Prostate gland (tissue), 2 donors: ENCODE measurements at regions not wholly inside any gene's neighbourhood (a gene's known extent, or its start where the extent isn't known, plus 50 kb on each side); places are given as distances from the start of the nearest gene placed in this dataset.

Experiments
- DNase-seq: peaks from one replicate; pipeline ENCODE4 v3.0.0-alpha.2; 2019; ENCODE audit warnings: low spot score
- H3K27ac ChIP-seq, 2 donors: fragments of 200-600 bp; sonication (generic); 2 replicates each; pipeline ENCODE4 v1.5.1; 2017 to 2019
- H3K27me3 ChIP-seq: fragments of 200-600 bp; sonication (generic); replicated peaks from 2 replicates; pipeline ENCODE4 v1.5.1; 2019; ENCODE audit not compliant: insufficient read depth
- H3K36me3 ChIP-seq, 2 donors: fragments of 200-600 bp; sonication (generic); 1 replicate in 1 of 2; 2 replicates in 1 of 2; pipeline versions ENCODE4 v1.5.1 to v1.8.1; 2017 to 2019
- H3K4me1 ChIP-seq: fragments of 200-600 bp; sonication (generic); replicated peaks from 2 replicates; pipeline ENCODE4 v1.5.1; 2019
- H3K4me3 ChIP-seq, 2 donors: fragments of 200-600 bp; sonication (generic); 2 replicates each; pipeline ENCODE4 v1.5.1; 2017 to 2019
- H3K9me3 ChIP-seq: fragments of 200-600 bp; sonication (generic); 2 replicates; pipeline ENCODE4 v1.5.1; 2017
- POLR2A ChIP-seq: fragments of 450-650 bp; IDR thresholded peaks from one replicate; pipeline ENCODE4 v1.6.1; 2016; ENCODE audit warnings: antibody characterized with exemption, mild to moderate bottlenecking
- POLR2AphosphoS5 ChIP-seq: sonication (generic); formaldehyde crosslinking; IDR thresholded peaks from one replicate; pipeline ENCODE4 v1.6.1; 2017; ENCODE audit warnings: antibody characterized with exemption
- WGBS: methylation state at CpG from one replicate; pipeline ENCODE4 v1.1.5; 2018; 5-methylcytosine and 5-hydroxymethylcytosine counted together
- intact Hi-C: fragments of 100-400 bp; cut with DNase I; formaldehyde crosslinking; loops from one replicate; pipeline ENCODE4 v1.14.2; 2022
- TF ChIP-seq, protein P1 (sequence below), 4 experiments: fragments of 200-600 bp in 2 of 4; fragments of 450-650 bp in 2 of 4; sonication (generic) in 2 of 4; IDR thresholded peaks; 1 replicate in 3 of 4; 2 replicates in 1 of 4; pipeline ENCODE4 v1.5.1; 2016 to 2019; ENCODE audit warnings: antibody characterized with exemption in 4 of 4, mild to moderate bottlenecking in 2 of 4, moderate library complexity in 2 of 4

DNA sequence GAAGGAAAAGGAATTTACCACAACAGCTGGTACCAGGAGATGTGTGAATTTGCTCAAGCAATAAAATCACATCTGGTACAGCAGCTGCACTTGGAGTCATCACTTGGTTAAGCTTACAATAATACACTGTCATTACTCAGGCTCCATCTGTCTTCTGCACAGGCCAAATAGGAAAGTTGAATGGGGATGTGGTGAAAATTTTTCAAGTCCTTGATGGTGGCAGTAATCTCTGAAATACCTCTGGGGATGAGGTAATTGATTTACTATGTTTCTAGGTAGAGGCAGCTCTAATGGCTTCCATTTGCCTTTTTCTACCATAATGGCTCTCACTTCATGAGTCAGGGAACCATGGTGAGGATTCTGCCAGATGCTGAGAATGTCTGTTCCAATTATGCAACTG lies 206.8 kb upstream of the ATP10B start:
- TF ChIP-seq POLR2A (no peak), POLR2AphosphoS5 (no peak)
- TF ChIP-seq, protein P1, sequence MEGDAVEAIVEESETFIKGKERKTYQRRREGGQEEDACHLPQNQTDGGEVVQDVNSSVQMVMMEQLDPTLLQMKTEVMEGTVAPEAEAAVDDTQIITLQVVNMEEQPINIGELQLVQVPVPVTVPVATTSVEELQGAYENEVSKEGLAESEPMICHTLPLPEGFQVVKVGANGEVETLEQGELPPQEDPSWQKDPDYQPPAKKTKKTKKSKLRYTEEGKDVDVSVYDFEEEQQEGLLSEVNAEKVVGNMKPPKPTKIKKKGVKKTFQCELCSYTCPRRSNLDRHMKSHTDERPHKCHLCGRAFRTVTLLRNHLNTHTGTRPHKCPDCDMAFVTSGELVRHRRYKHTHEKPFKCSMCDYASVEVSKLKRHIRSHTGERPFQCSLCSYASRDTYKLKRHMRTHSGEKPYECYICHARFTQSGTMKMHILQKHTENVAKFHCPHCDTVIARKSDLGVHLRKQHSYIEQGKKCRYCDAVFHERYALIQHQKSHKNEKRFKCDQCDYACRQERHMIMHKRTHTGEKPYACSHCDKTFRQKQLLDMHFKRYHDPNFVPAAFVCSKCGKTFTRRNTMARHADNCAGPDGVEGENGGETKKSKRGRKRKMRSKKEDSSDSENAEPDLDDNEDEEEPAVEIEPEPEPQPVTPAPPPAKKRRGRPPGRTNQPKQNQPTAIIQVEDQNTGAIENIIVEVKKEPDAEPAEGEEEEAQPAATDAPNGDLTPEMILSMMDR (IDR thresholded peaks at IDR 0.05), result no peak
- no peak overlapping the region for H3K4me3 ChIP-seq
- H3K27ac ChIP-seq, result no peak overlapping the region
- no peaks in the 10 kb centered on the region for H3K27me3 ChIP-seq
- no peak for DNase-seq
- no peaks in the 10 kb centered on the region for H3K36me3 ChIP-seq
- no peaks in the 10 kb centered on the region for H3K4me1 ChIP-seq
- intact Hi-C loops, result no loop called here
- H3K9me3 ChIP-seq, result no peaks in the 10 kb centered on the region

DNA sequence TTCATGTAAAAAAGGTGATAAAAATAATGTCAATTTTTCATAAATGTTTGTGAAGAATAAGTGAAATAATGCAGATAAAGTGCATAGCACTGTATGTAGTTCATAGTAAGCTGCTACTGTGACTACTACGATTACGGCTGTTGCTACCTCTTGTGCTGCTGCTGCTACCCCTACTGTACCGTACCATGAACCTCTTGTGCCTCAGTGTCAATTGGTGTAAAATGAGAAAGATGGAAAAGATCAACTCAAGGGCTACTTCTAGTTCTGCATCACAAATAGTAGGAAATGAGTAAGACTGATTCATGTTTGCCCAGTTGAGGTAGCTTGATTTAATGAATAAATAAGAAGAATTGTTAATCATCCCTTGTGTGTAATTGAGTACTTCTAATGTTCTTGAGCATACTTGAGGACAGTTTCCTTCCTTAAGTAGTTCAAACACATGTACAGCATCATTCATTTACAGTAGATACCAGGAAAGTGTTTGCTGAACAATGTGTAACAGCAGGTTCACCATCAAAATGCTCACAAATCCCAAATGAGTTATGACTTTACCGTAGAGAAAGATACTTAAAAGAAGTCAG lies 200.0 kb upstream of the ATP10B start:
- no peak overlapping the region for H3K4me3 ChIP-seq
- 75% methylated on average over 4 of the region's 4 CpGs for WGBS
- no peak for TF ChIP-seq POLR2AphosphoS5
- TF ChIP-seq, protein P1 (IDR thresholded peaks at IDR 0.05), result no peak
- TF ChIP-seq POLR2A, result no peak
- no peaks in the 10 kb centered on the region for H3K27me3 ChIP-seq
- intact Hi-C loops, result no loop called here
- H3K9me3 ChIP-seq, result no peaks in the 10 kb centered on the region
- no peaks in the 10 kb centered on the region for H3K4me1 ChIP-seq
- no peak for DNase-seq
- H3K27ac ChIP-seq, result no peak overlapping the region
- no peaks in the 10 kb centered on the region for H3K36me3 ChIP-seq

GRCh38 chr5:161047024-161047423 lies 195.0 kb upstream of the ATP10B start:
- 65% methylated on average over 4 of the region's 4 CpGs for WGBS
- intact Hi-C loops, result no loop called here

GRCh38 chr5:161042862-161043261 lies 190.9 kb upstream of the ATP10B start:
- intact Hi-C loops, result no loop called here

More at GRCh38 chr5:161047024-161047423, 195.0 kb upstream of the ATP10B start:
- Histone ChIP-seq H3K27ac (no peak overlapping the region), H3K27me3 (no peaks in the 10 kb centered on the region), H3K4me1 (no peaks in the 10 kb centered on the region), H3K4me3 (no peak overlapping the region), H3K36me3 (no peaks in the 10 kb centered on the region), H3K9me3 (no peaks in the 10 kb centered on the region)
- TF ChIP-seq, protein P1 (IDR thresholded peaks at IDR 0.05), result no peak
- no peak for TF ChIP-seq POLR2AphosphoS5
- TF ChIP-seq POLR2A, result no peak
- DNase-seq, result no peak

GRCh38 chr5:161042443-161042842 lies 190.4 kb upstream of the ATP10B start:
- WGBS, result 62% methylated on average over 1 of the region's 1 CpG
- intact Hi-C loops, result no loop called here
- DNase-seq, result no peak
- Histone ChIP-seq H3K27me3 (no peaks in the 10 kb centered on the region), H3K4me3 (no peak overlapping the region), H3K9me3 (no peaks in the 10 kb centered on the region), H3K36me3 (no peaks in the 10 kb centered on the region), H3K4me1 (no peaks in the 10 kb centered on the region), H3K27ac (no peak overlapping the region)
- TF ChIP-seq, protein P1 (IDR thresholded peaks at IDR 0.05), result no peak
- TF ChIP-seq POLR2AphosphoS5 (no peak), POLR2A (no peak)

More at GRCh38 chr5:161042862-161043261, 190.9 kb upstream of the ATP10B start:
- H3K4me1 ChIP-seq, result no peaks in the 10 kb centered on the region
- H3K27ac ChIP-seq, result no peak overlapping the region
- TF ChIP-seq POLR2AphosphoS5 (no peak), POLR2A (no peak)
- TF ChIP-seq, protein P1 (IDR thresholded peaks at IDR 0.05), result no peak
- no peak overlapping the region for H3K4me3 ChIP-seq
- H3K36me3 ChIP-seq, result no peaks in the 10 kb centered on the region
- no peak for DNase-seq
- no peaks in the 10 kb centered on the region for H3K9me3 ChIP-seq
- H3K27me3 ChIP-seq, result no peaks in the 10 kb centered on the region
- WGBS, result 72% methylated on average over 3 of the region's 3 CpGs
